Occipital lobe (tissue), 1 donor: ENCODE measurements at regions not wholly inside any gene's neighbourhood (a gene's known extent, or its start where the extent isn't known, plus 50 kb on each side); places are given as distances from the start of the nearest gene placed in this dataset.

Experiments
- DNase-seq: peaks from one replicate; lab custom pipeline; 2025; lab: John Stamatoyannopoulos, UW

- no peak for DNase-seq
These were observed 733.8 kb upstream of the FANCL start for GRCh38 chr2:58974881-58975280.

GRCh38 chr2:58974426-58974825, 733.3 kb upstream of the FANCL start:
- no peak for DNase-seq

DNA sequence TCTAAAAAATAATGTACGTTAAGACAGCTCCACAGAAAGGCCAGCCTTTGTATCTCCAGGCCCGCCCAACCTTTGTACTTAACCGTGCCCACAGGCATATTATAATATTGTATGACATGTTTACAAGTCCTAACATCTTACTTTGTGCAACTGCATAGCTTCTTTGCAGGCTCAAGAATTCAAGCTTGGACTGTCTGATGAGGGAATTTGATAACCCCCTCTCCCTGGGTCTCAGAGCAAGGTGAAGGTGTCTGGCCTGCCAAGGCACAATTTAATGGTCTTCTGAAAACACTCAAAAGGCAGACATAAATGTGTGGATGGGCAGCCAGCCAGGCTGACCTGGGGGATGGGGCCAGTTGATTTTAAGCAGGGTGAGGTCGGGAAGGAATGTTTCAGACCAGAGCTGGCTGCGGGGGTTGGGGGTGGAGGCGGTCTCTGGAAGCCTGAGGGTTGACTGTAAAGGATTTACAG, 732.7 kb upstream of the FANCL start:
- no peak for DNase-seq

GRCh38 chr2:58972737-58973136, 731.6 kb upstream of the FANCL start:
- no peak for DNase-seq

DNA sequence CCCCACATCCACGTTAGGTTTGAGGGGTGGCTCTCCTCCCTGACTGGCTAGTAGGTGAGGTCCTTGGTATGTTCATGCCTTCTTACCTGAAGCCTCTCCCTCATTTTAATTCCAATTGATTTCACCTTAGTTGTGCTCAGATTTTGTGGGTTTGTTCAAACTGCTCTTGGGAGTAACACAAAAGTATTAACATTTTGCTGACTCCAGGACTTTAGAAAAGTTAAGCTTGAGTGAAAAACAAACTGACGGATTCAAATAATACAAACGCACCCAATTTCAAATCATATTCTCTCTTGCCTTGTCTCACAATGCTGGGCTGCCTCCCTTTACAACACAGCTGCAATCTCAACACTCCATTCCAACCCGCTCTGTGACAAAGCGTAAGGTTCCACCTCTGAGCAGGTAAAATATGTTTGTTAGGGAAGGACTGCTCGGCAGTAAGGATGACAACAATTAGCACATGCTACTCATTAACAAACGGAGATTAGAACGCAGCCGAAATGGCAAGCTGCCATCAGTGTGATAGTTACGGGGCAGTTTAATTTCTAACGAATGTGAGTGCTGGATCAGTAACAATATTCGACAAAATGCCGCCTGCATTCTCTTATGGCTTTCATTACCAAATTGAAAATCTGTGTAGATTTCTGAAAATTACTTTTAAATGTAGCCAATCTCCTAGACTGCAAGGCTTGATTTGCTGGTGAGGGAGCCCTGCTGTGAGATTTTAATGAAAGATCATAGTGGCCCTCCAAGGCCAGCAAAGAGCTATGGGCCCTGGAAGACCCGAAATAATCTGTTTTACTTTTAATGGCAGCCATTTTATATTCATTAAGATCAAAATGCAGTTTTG, 730.6 kb upstream of the FANCL start:
- no peak for DNase-seq

- no peak for DNase-seq
These were observed 729.2 kb upstream of the FANCL start for GRCh38 chr2:58970365-58970764.

GRCh38 chr2:58968885-58969284, 727.8 kb upstream of the FANCL start:
- no peak for DNase-seq

- DNase-seq, result no peak
These were observed 726.6 kb upstream of the FANCL start for GRCh38 chr2:58967736-58968135.

GRCh38 chr2:58965602-58966001, 724.5 kb upstream of the FANCL start:
- DNase-seq, result no peak

- no peak for DNase-seq
These were observed 718.9 kb upstream of the FANCL start for GRCh38 chr2:58959996-58960395.

DNA sequence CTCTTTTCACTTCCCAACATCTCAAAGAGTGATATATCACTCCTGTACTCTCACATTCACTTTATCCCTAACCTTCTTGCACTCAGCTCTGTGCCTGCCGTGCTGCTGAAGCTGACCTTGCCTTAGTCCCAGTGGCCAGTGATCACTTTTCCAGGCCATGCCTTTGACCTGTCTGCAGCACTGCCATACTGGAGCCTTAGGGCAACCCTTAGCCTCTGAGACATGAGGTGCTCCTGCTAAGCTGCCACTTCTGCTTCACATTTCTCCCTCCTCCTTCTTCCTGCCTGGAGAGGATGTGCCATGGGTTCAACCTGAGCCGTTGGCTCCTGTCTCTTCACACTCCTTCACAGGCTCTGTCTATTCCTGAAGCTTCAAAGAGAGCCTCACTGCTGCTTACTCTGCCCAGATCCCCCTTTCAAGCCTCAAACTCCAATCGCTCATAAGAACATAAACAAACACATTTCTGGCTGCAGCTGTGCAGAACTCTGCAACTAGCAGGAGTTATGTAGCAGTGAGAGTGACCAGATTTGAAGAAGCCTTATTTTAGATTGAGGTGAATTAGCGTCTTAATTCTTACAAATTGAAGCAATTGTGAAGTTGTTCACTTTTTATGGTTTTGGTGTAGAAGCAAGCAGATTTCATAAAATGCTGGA, 716.2 kb upstream of the FANCL start:
- DNase-seq, result no peak

DNA sequence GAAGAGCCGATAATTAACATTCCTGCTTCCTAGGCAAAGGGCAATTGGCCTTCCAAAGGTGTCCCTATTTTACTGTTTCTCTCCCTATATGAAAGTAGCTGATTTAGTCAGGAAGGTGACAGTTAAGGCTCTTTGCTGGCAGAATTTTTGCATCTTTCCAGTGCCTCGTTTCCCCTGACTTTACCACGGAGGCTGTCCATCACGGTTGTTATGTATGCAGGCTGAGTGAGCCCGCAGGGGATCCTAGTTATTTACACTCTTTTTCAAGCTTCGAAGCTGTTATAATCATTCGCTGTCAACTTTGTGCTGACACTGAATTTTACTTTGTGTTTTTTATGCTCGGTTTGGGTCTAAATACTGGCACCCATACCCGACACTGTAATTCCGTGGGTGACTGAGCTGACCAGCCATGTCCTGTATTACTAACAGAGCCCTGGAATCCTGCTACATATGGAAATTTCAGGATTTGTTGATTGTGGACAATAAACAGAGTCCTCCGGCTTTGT, 713.8 kb upstream of the FANCL start:
- no peak for DNase-seq

- DNase-seq, result no peak
These were observed 710.6 kb upstream of the FANCL start for GRCh38 chr2:58951722-58952121.

DNA sequence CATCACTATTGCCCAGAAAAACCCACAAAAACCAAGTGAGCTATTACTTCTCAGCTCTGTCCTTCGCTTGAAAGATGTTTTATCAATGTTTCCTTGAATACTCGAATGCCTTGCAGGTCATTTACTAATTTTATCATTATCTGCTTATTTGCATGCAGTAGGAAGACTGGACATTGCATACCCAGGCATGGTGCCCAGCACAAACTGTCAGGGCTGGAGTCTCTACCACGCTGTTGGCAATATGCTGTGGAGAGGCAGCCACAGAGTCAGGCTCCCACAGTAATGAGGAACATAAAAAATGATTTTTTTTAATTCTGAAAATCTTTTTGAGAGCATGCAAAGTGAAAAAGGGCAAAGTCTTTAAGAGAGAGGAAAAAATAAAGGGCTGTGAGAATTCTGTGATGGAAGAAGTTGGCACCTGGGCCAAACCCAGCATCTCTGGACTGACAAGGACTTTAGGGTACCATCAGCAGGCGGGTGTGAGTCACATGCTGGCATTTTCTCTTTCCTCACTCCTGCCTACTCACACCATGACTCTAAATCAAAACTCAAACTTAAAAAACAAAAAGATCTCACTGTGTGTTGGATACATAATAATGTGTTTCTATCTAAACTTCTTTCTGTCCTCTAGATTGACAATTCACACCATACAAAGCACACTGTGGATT, 709.8 kb upstream of the FANCL start:
- DNase-seq, result no peak

- no peak for DNase-seq
These were observed 698.3 kb upstream of the FANCL start for GRCh38 chr2:58939388-58939787.

DNA sequence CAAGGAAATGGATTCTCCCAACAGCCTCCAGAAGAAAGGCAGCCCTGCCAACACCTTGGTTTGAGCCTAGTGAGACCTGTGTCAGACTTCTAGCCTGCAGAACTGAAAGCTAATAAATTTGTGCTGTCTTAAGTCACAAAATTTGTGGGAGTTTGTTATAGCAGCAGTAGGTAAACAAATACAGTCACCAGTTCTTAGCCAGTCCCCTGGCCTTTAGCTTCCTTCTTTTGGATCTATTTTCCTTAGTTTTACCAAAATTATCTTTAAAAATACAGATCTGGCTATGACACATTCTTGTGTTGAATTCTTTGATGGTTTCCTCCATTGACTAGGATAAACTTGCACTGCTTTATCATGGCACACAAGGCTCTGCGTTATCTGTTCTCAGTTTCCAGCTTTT, 697.9 kb upstream of the FANCL start:
- DNase-seq, result no peak

DNA sequence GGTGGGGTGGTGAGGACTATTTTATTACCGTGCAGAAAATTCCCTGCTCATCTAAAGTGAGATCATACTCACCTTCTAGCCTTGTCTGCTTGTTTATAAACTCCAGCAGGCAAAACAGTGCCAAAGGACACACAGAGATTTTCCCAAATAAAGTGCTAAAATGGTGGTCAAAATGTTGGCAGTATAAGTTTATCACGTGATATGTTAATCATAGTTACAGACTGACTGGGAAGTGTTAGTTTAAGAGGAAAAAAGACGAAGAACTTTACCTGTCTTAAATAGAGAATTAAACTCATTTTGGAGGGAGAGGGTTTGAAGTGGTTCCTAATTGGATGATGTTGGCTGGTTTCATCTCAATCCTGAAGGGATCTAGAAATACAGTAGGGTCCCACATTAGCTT, 691.7 kb upstream of the FANCL start:
- no peak for DNase-seq

DNA sequence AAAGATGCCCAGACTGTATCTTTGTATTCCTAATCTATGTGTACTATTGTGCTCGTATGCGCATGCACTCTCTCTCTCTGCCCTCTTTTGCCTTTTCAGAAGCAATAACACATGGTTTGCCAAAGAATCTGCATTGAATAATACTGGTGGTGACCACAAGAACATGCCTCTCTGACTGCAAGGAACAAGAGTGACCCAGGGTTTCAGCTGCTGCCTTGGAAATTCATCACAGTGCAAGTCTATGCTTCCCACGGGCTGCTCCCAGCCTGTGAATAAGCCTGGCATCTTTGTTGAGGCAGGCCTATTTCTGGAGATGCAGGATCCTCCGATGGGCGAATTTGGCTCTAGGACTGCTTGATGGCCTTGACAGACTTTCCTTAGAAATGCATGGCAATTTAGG, 689.4 kb upstream of the FANCL start:
- peak; percentile 30 for DNase-seq

DNA sequence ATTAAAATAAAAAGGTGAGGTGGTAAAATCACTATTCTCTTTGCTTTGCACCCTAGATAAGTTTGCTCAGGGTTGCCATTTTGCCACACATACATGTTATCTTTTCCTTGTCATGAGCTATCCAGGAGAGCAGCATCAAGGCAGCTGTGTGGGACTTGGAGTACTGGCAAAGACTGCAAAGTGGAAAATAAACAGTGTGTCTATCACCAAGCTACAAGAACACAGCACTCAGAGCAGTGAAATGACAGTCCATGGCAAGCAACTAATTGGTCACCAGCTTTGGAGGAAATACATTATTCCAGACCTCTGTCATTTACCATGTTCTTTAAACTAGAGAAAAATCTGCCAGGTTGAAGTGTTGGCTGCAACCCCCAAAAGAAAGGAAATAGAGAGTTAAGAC, 687.8 kb upstream of the FANCL start:
- DNase-seq, result no peak

DNA sequence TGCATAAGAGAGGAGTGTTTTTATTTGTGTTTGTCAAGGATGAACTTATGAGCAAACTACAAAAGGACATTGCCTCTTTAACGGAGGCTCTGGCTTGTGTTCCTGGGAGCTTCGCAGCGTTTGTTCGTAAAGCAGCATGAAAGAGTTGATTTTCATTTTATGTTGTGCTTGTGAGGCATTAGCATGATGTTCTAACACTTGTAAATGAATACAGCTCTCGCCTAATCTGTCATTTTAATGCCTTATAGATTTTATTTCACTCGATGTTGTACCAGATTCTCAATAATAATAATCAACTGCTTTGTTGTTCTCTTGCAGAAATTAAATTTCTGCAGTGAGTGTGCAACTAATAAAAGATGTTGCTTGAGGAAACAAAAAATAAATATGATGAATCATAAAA, 687.3 kb upstream of the FANCL start:
- DNase-seq, result no peak

GRCh38 chr2:58926112-58926511, 685.0 kb upstream of the FANCL start:
- DNase-seq, result no peak

DNA sequence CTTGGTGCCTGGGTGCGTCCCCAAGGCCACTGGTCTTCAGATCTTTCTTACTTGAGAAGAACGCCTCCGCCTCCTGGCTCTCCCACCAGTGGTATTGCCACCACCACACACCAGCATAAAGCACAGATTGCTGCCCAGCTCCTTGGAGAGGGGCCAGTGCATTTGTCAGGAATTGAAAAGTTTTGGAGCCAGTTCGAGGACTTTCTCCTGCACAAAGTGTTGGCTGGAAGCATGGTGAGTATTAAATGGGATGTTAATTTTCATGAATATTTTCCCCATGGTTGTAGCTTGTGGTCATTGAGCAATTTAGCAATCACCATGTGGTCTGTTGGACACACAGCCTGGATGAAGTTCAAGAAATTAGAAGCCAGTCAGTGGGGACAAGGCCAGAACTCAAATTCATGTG, 684.6 kb upstream of the FANCL start:
- peak; percentile 52 for DNase-seq
